ENCODE measurements at regions not wholly inside any gene's neighbourhood (a gene's known extent, or its start where the extent isn't known, plus 50 kb on each side); places are given as distances from the start of the nearest gene placed in this dataset.

DNA sequence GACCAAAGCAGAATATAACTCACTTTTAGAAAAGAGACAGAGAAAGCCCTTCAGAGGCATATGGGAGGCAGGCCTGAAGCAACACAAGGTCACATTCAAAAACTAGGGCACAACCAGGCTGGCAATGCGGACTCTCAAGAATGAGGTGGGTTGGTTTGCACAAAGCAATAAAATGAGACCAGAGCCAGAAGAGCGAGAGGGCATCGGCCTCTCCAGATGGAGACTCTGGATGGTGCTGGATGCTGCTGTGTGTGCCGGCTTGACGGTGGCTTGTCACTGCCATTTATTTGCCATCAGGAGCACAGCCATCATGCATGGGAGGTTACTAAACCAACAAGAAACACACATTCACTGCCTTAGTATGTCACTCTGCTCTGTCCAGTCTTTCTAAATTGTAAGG, 649.4 kb downstream of the DIAPH3 start:
- H2BK5ac ChIP-seq (ENCODE audit: insufficient read length, low read length): no peak overlapping the region
- H3K14ac ChIP-seq (ENCODE audit: insufficient read depth, low read length): no peak overlapping the region
- no peaks in the 10 kb centered on the region for H3K79me1 ChIP-seq (ENCODE audit: insufficient read depth, low read depth, low read length, poor library complexity, severe bottlenecking)
- H3K18ac ChIP-seq (ENCODE audit: insufficient read length, low read depth, low read length): no peak overlapping the region
- Mint-ChIP-seq H3K4me1 (no peaks in the 10 kb centered on the region; a peak in 1 of 4 replicates), H3K9me3 (no peaks in the 10 kb centered on the region), H3K36me3 (ENCODE audit: insufficient read depth in 1 of 3, low read depth in 3 of 3) (no peaks in the 10 kb centered on the region), H3K4me3 (no peak overlapping the region), H3K27ac (peak overlapping the region in 1 of 3 experiments; percentile 5; a peak in 1 of 7 replicates), H3K27me3 (ENCODE audit: low read depth) (no peaks in the 10 kb centered on the region)
- no peak for DNase-seq
- H3K79me2 ChIP-seq (ENCODE audit: insufficient read depth, low read length): no peaks in the 10 kb centered on the region
- no peak overlapping the region for H3K56ac ChIP-seq (ENCODE audit: insufficient read length, low read depth, low read length)
- no peak overlapping the region for H3K4ac ChIP-seq (ENCODE audit: low read depth, low read length)
- H4K91ac ChIP-seq (ENCODE audit: insufficient read length, low read depth, low read length): no peak overlapping the region
- no peaks in the 10 kb centered on the region; the same call in 1 of the 2 replicates for H3K4me1 ChIP-seq (ENCODE audit: insufficient read depth, low read length)
- H3K27ac ChIP-seq (ENCODE audit: insufficient read length, low read depth, low read length): no peak overlapping the region
- H4K20me1 ChIP-seq (ENCODE audit: control insufficient read depth, insufficient read depth, insufficient read length): no peaks in the 10 kb centered on the region
- no peaks in the 10 kb centered on the region for H3K9me3 ChIP-seq (ENCODE audit: control insufficient read depth, low read depth, low read length)
- H2AFZ ChIP-seq (ENCODE audit: low read length): no peak overlapping the region
- TF ChIP-seq, protein P1, sequence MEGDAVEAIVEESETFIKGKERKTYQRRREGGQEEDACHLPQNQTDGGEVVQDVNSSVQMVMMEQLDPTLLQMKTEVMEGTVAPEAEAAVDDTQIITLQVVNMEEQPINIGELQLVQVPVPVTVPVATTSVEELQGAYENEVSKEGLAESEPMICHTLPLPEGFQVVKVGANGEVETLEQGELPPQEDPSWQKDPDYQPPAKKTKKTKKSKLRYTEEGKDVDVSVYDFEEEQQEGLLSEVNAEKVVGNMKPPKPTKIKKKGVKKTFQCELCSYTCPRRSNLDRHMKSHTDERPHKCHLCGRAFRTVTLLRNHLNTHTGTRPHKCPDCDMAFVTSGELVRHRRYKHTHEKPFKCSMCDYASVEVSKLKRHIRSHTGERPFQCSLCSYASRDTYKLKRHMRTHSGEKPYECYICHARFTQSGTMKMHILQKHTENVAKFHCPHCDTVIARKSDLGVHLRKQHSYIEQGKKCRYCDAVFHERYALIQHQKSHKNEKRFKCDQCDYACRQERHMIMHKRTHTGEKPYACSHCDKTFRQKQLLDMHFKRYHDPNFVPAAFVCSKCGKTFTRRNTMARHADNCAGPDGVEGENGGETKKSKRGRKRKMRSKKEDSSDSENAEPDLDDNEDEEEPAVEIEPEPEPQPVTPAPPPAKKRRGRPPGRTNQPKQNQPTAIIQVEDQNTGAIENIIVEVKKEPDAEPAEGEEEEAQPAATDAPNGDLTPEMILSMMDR (conservative IDR thresholded peaks at IDR 0.05): no peak
- H3K23ac ChIP-seq (ENCODE audit: insufficient read length, low read depth, low read length): no peak overlapping the region
- no peak overlapping the region for H2BK120ac ChIP-seq (ENCODE audit: low read depth, low read length, poor library complexity, severe bottlenecking)
- no peak overlapping the region for H2BK12ac ChIP-seq (ENCODE audit: insufficient read length, low read depth, low read length)
- H4K5ac ChIP-seq (ENCODE audit: insufficient read length, low read depth, low read length): no peak overlapping the region
- no peak overlapping the region for H2BK15ac ChIP-seq (ENCODE audit: low read depth, low read length)
- no peak overlapping the region for H2BK20ac ChIP-seq (ENCODE audit: low read depth, low read length, poor library complexity, severe bottlenecking)
- H3K9ac ChIP-seq (ENCODE audit: extremely low read depth, insufficient read length, low read length): no peak overlapping the region
- no peaks in the 10 kb centered on the region for H3K23me2 ChIP-seq (ENCODE audit: insufficient read length, low read depth, low read length, poor library complexity, severe bottlenecking)
- no peak overlapping the region for H3T11ph ChIP-seq (ENCODE audit: low read length)
- H3K27me3 ChIP-seq (ENCODE audit: insufficient read depth, low read length): no peaks in the 10 kb centered on the region
- H4K8ac ChIP-seq (replicated peaks; ENCODE audit: insufficient read length, low read depth, low read length): no peak overlapping the region
- H3K4me2 ChIP-seq (ENCODE audit: insufficient read depth, insufficient read length, low read length): no peak overlapping the region
- WGBS (ENCODE audit: extremely low coverage, insufficient read length, low lambda C conversion rate): no CpG with 5 or more reads among the region's 5 CpGs
- no peak overlapping the region for H2AK5ac ChIP-seq (ENCODE audit: insufficient read length, low read length)
